Chondrocyte (in vitro differentiated cells): ENCODE measurements at regions not wholly inside any gene's neighbourhood (a gene's known extent, or its start where the extent isn't known, plus 50 kb on each side); places are given as distances from the start of the nearest gene placed in this dataset.
A peak's percentile ranks its signal among the peaks of the same experiment; 100 is the strongest.

Experiments
- DNase-seq: peaks from one replicate; pipeline ENCODE4 v3.0.0; 2021; ENCODE audit warnings: mixed read lengths, low spot score
- H3K27ac Mint-ChIP-seq: one replicate; pipeline ENCODE4 v1.8.0; 2021; ENCODE audit warnings: mild to moderate bottlenecking, moderate library complexity, mixed read lengths; ENCODE audit not compliant: unreplicated experiment
- H3K27me3 Mint-ChIP-seq: 2 replicates; pipeline ENCODE4 v1.8.0; 2021; ENCODE audit warnings: low read depth, mixed read lengths
- H3K36me3 Mint-ChIP-seq: 2 replicates; pipeline ENCODE4 v1.8.0; 2021; ENCODE audit warnings: low read depth, mixed read lengths
- H3K4me1 Mint-ChIP-seq: 2 replicates; pipeline ENCODE4 v1.8.0; 2021; ENCODE audit warnings: low read depth, mild to moderate bottlenecking, mixed read lengths
- H3K4me3 Mint-ChIP-seq: one replicate; pipeline ENCODE4 v1.8.0; 2021; ENCODE audit warnings: mild to moderate bottlenecking, moderate library complexity, mixed read lengths; ENCODE audit not compliant: unreplicated experiment
- H3K9me3 Mint-ChIP-seq: 2 replicates; pipeline ENCODE4 v1.8.0; 2021; ENCODE audit warnings: low read depth, mixed read lengths
- TF ChIP-seq, protein P1 (sequence below): fragments of 200-600 bp; sonication (generic); IDR thresholded peaks from 2 replicates; pipeline ENCODE4 v1.5.0; 2021; ENCODE audit warnings: antibody characterized with exemption, mild to moderate bottlenecking, moderate library complexity

DNA sequence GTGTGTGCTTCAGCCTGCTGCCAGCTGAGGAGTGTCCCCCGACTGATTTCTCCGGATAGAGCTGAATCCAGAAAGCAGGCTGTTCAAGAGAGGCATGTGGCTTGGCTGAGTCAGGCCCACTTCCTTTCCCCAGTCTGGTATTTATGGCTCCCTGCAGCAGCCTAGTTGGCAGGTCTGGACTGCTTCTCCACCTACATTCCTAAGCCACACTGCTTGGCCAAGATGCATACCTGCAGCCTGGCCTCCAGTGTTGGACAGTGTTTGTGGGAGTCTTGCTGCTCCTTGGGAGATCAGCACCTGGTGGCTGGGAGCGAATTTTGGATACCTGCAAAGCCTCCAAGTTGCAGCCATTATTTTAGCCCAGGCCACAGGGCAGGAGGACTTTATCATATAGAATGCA is 670.8 kb downstream of the ACTL7B start:
- H3K36me3 Mint-ChIP-seq, result no peaks in the 10 kb centered on the region
- peaks cover 2% of the 10 kb centered on the region for H3K9me3 Mint-ChIP-seq
- peaks cover 2% of the 10 kb centered on the region for H3K27me3 Mint-ChIP-seq
- H3K4me3 Mint-ChIP-seq, result no peak overlapping the region
- peak overlapping the region; percentile 63 for H3K27ac Mint-ChIP-seq
- TF ChIP-seq, protein P1, sequence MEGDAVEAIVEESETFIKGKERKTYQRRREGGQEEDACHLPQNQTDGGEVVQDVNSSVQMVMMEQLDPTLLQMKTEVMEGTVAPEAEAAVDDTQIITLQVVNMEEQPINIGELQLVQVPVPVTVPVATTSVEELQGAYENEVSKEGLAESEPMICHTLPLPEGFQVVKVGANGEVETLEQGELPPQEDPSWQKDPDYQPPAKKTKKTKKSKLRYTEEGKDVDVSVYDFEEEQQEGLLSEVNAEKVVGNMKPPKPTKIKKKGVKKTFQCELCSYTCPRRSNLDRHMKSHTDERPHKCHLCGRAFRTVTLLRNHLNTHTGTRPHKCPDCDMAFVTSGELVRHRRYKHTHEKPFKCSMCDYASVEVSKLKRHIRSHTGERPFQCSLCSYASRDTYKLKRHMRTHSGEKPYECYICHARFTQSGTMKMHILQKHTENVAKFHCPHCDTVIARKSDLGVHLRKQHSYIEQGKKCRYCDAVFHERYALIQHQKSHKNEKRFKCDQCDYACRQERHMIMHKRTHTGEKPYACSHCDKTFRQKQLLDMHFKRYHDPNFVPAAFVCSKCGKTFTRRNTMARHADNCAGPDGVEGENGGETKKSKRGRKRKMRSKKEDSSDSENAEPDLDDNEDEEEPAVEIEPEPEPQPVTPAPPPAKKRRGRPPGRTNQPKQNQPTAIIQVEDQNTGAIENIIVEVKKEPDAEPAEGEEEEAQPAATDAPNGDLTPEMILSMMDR, result no peak
- no peak for DNase-seq
- peaks cover 27% of the 10 kb centered on the region for H3K4me1 Mint-ChIP-seq

DNA sequence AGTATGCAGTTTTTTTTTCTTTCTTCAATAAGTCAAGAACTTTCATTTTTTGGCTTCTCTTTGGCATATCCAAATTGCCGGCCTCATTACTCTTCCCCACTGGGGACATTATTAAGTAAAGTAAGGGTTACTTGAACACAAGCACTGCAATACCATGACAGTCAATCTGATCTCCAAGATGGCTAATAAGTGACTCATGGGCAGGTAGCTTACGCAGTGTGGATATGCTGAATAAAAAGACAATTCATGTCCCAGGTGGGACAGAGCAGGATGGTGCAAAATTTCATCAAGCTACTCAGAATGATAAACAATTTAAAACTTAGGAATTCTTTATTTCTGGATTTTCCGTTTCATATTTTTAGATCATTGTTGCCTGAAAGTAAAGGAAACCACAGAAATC is 671.8 kb downstream of the ACTL7B start:
- Mint-ChIP-seq H3K4me1 (peaks cover 27% of the 10 kb centered on the region), H3K27ac (no peak overlapping the region), H3K36me3 (no peaks in the 10 kb centered on the region), H3K4me3 (no peak overlapping the region), H3K9me3 (no peaks in the 10 kb centered on the region), H3K27me3 (no peaks in the 10 kb centered on the region)
- TF ChIP-seq, protein P1, result no peak
- DNase-seq, result no peak

DNA sequence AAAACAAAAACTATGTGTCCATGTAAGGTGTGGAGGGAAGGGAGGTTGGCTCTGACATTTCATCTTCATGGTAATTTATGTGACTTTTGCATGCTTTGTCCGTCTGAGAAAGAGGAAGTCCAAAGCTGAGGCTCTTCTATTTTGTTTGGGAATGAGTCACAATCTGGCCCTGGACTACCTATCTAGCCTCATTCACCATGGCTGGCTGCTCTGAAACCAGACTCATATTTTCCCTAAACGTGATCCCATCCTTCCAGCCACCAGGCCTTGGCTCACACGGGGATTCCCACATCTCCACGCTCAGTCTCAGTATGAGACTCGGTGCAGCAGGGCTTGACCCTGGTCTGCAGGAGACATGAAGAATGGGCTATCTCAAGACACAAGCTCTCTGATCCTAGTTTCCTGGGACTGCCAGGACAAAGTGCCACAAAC is 672.8 kb downstream of the ACTL7B start:
- DNase-seq, result no peak
- no peaks in the 10 kb centered on the region for H3K27me3 Mint-ChIP-seq
- no peaks in the 10 kb centered on the region for H3K36me3 Mint-ChIP-seq
- H3K4me1 Mint-ChIP-seq, result peaks cover 27% of the 10 kb centered on the region
- no peak overlapping the region for H3K4me3 Mint-ChIP-seq
- H3K9me3 Mint-ChIP-seq, result no peaks in the 10 kb centered on the region
- TF ChIP-seq, protein P1, result no peak
- H3K27ac Mint-ChIP-seq, result no peak overlapping the region

DNA sequence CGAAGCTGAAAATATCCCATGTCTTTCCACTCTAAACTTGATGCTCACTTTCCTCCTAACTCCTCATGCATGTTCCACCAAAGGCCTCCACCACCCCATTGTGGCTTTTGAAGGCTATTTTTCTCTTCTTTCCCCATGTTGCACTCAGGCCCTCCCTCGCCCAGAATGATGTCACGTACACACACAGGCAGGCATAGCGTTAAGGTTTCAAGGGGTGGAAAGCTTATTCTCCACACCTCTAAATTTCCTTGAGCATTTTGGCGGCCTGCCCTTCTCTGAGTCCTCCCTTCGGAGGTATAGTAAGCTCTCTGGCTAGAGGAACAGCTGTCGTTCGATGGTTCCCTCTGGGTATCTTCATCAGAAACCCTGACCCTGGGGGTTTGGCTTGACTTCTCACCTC is 673.5 kb downstream of the ACTL7B start:
- no peaks in the 10 kb centered on the region for H3K27me3 Mint-ChIP-seq
- TF ChIP-seq, protein P1, result no peak
- no peaks in the 10 kb centered on the region for H3K36me3 Mint-ChIP-seq

DNA sequence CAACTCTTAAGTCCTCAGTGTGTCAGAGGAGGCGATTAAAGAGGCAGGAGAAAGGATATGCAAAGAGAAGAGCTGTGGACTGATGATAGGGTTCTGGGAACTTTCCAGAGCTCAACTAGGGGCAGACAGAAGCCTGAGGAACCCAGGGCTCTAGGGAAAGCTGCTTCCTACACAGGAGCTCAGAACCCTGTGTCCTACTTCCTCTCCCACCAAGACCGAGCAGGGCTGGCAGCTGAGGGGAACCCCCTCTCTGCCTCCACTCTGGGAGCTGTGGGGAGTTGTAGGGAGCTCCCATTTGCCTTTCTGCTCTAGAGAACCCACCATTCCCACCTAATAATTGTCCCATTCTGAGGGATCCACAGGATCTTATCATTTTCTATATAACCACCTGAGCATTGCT is 674.3 kb downstream of the ACTL7B start:
- Mint-ChIP-seq H3K9me3 (no peaks in the 10 kb centered on the region), H3K4me3 (no peak overlapping the region), H3K4me1 (peaks cover 21% of the 10 kb centered on the region), H3K36me3 (no peaks in the 10 kb centered on the region), H3K27me3 (no peaks in the 10 kb centered on the region), H3K27ac (no peak overlapping the region)
- no peak for DNase-seq
- TF ChIP-seq, protein P1, result no peak

More for the DNA sequence above, 673.5 kb downstream of the ACTL7B start:
- Mint-ChIP-seq H3K9me3 (no peaks in the 10 kb centered on the region), H3K27ac (no peak overlapping the region), H3K4me1 (peaks cover 27% of the 10 kb centered on the region), H3K4me3 (no peak overlapping the region)
- DNase-seq, result no peak
